AG04450 (cell line): ENCODE measurements at regions not wholly inside any gene's neighbourhood (a gene's known extent, or its start where the extent isn't known, plus 50 kb on each side); places are given as distances from the start of the nearest gene placed in this dataset.

ENCODE experiments used
- CTCF ChIA-PET: fragments of 300-600, 350-600 bp; formaldehyde crosslinking; extraction: SDS; loops from one replicate; lab custom pipeline; 2022; ENCODE audit warnings: antibody characterized with exemption, inconsistent platforms; lab: Charles Lee
- POLR2A ChIA-PET: fragments of 350-600 bp; formaldehyde crosslinking; extraction: SDS; loops from one replicate; lab custom pipeline; 2021; ENCODE audit warnings: antibody characterized with exemption, inconsistent platforms; lab: Yijun Ruan, JAX
- DNase-seq: peaks from one replicate; pipeline ENCODE4 v3.0.0-alpha.2; 2011; ENCODE audit warnings: low read depth, low spot score
- H3K27ac ChIP-seq: one replicate; pipeline ENCODE4 v1.5.1; 2012; ENCODE audit warnings: low read depth, low read length, control low read depth
- H3K27me3 ChIP-seq: one replicate; pipeline ENCODE4 v1.6.0; 2012; ENCODE audit warnings: low read length; ENCODE audit not compliant: control insufficient read depth, insufficient read depth
- H3K4me3 ChIP-seq: 2 replicates; pipeline ENCODE4 v1.5.1; 2011; ENCODE audit warnings: mild to moderate bottlenecking, low read depth, low read length, control low read depth
- H3K9me3 ChIP-seq: 2 replicates; pipeline ENCODE4 v1.5.1; 2012; ENCODE audit warnings: low read length; ENCODE audit not compliant: control insufficient read depth, insufficient read depth
- TF ChIP-seq, protein P1 (sequence below): IDR thresholded peaks from 2 replicates; pipeline ENCODE4 v1.5.1; 2011; ENCODE audit warnings: low read depth, low read length, control low read depth, inconsistent platforms

- Histone ChIP-seq H3K27ac (no peak overlapping the region), H3K9me3 (no peaks in the 10 kb centered on the region), H3K27me3 (peaks cover 2% of the 10 kb centered on the region), H3K4me3 (no peak overlapping the region)
- TF ChIP-seq, protein P1, sequence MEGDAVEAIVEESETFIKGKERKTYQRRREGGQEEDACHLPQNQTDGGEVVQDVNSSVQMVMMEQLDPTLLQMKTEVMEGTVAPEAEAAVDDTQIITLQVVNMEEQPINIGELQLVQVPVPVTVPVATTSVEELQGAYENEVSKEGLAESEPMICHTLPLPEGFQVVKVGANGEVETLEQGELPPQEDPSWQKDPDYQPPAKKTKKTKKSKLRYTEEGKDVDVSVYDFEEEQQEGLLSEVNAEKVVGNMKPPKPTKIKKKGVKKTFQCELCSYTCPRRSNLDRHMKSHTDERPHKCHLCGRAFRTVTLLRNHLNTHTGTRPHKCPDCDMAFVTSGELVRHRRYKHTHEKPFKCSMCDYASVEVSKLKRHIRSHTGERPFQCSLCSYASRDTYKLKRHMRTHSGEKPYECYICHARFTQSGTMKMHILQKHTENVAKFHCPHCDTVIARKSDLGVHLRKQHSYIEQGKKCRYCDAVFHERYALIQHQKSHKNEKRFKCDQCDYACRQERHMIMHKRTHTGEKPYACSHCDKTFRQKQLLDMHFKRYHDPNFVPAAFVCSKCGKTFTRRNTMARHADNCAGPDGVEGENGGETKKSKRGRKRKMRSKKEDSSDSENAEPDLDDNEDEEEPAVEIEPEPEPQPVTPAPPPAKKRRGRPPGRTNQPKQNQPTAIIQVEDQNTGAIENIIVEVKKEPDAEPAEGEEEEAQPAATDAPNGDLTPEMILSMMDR = no peak
- POLR2A ChIA-PET = no interaction called here
- CTCF ChIA-PET = no interaction called here
- DNase-seq = no peak
Observed at GRCh38 chr4:183773790-183774189, 114.7 kb downstream of the TRAPPC11 start.

GRCh38 chr4:183783306-183783705 lies 121.8 kb upstream of the STOX2 start:
- POLR2A ChIA-PET = no interaction called here
- Histone ChIP-seq H3K27me3 (no peaks in the 10 kb centered on the region), H3K9me3 (no peaks in the 10 kb centered on the region), H3K4me3 (no peak overlapping the region), H3K27ac (no peak overlapping the region)
- TF ChIP-seq, protein P1 = no peak
- CTCF ChIA-PET = no interaction called here
- DNase-seq = no peak

DNA sequence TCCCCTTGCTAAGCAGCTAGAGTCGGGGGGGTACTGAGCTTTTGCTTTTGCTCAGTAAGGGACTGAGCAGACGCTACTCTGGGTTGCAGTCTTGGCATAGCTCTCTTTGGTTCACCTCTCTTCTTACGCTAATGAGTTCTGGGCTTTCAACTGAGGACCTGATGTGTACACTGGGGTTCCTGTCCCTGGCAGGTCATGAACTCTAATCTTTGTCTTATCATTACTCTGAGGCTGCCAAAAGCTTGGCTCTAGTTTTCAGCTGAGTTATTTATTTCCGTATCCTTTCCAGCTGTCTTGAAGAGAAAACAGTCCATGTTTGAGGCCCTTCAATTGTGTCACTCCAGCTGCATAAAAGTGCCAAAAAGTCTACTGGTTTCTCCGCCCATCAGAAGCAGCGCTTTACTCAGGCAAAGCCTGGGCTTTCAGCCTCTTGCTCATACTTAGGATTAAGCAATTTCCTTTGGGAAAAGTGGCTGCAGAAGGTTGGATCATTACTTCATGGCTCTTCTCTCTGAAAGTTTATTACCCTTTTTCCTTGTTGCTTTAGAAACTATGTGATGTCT lies 121.0 kb upstream of the STOX2 start:
- ChIA-PET POLR2A (no interaction called here), CTCF (no interaction called here)
- TF ChIP-seq, protein P1 = no peak
- no peaks in the 10 kb centered on the region for H3K27me3 ChIP-seq
- DNase-seq = no peak
- H3K9me3 ChIP-seq = no peaks in the 10 kb centered on the region
- H3K27ac ChIP-seq = no peak overlapping the region
- no peak overlapping the region for H3K4me3 ChIP-seq

DNA sequence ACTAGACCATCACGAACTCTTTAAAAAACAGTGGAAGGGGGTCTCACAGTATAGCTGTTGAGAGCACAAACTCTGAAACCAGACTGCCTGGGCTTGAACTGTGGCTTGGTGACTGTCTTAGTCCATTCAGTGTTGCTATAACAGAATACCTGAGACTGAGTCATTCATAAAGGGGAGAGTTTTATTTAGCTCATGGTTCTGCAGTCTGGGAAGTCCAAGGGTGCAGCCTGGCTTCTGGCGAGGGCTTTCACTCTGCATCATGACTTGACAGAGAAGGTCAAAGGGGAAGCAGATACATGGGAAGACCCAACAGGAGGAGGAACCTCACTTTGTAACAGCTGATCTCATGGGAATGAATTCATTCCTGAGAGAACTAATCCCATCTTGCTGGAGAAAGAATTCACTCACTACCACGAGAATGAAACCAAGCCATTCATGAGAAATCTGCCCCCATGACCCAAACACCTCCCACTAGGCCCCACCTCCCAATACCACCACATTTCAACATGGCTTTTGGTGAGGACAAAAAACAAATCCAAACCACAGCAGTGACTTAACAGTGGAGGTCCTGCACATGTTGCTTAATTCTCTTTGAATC lies 116.7 kb upstream of the STOX2 start:
- POLR2A ChIA-PET = no interaction called here
- CTCF ChIA-PET = no interaction called here
- TF ChIP-seq, protein P1 = no peak

DNA sequence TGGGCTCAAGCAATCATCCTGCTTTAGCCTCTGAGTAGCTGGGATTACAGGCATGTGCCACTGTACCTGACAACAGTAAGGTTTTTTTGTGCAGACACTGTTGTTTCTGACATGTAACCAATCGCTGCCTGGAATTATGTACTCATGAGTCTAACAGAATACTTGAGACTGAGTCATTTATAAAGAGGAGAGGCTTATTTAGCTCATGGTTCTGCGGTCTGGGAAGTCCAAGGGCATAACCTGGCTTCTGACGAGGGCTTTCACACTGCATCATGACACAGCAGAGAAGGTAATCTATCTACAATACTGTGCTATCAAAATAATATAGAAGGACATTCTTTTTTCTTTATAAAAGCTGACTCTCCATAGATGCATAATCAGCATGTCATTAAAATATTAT lies 115.5 kb upstream of the STOX2 start:
- ChIA-PET POLR2A (no interaction called here), CTCF (no interaction called here)
- H3K27ac ChIP-seq = no peak overlapping the region

More for the DNA sequence above, 116.7 kb upstream of the STOX2 start:
- DNase-seq = no peak
- Histone ChIP-seq H3K9me3 (no peaks in the 10 kb centered on the region), H3K27me3 (no peaks in the 10 kb centered on the region), H3K27ac (no peak overlapping the region), H3K4me3 (no peak overlapping the region)

More for the DNA sequence above, 115.5 kb upstream of the STOX2 start:
- Histone ChIP-seq H3K4me3 (no peak overlapping the region), H3K9me3 (no peaks in the 10 kb centered on the region), H3K27me3 (peaks cover 3% of the 10 kb centered on the region)
- TF ChIP-seq, protein P1 = no peak
- DNase-seq = no peak
